Central memory CD8-positive, alpha-beta T cell (primary cell): ENCODE measurements at regions not wholly inside any gene's neighbourhood (a gene's known extent, or its start where the extent isn't known, plus 50 kb on each side); places are given as distances from the start of the nearest gene placed in this dataset.

Experiments
- ATAC-seq: fragments of 150-1000 bp; cut with Tn5 transposase; replicated peaks from 2 replicates; pipeline ENCODE4 v1.10.0; 2022; ENCODE audit warnings: mild to moderate bottlenecking, moderate FRiP score, moderate number of reproducible peaks; ENCODE audit not compliant: poor library complexity, severe bottlenecking; ENCODE audit errors: extremely low read depth
- DNase-seq, 2 donors: peaks; one replicate each; pipeline ENCODE4 v3.0.0; 2021; ENCODE audit warnings: low spot score in 2 of 2
- H3K27ac Mint-ChIP-seq: one replicate; pipeline ENCODE4 v1.8.0; 2022; ENCODE audit warnings: low read depth, mild to moderate bottlenecking, moderate library complexity, mixed read lengths
- H3K27me3 Mint-ChIP-seq: one replicate; pipeline ENCODE4 v1.8.0; 2022; ENCODE audit warnings: mixed read lengths
- H3K36me3 Mint-ChIP-seq: one replicate; pipeline ENCODE4 v1.8.0; 2022; ENCODE audit warnings: mild to moderate bottlenecking, moderate library complexity, mixed read lengths; ENCODE audit not compliant: insufficient read depth
- H3K4me1 Mint-ChIP-seq: one replicate; pipeline ENCODE4 v1.8.0; 2022; ENCODE audit warnings: mixed read lengths
- H3K4me3 Mint-ChIP-seq: one replicate; pipeline ENCODE4 v1.8.0; 2022; ENCODE audit warnings: mild to moderate bottlenecking, moderate library complexity, mixed read lengths
- H3K9me3 Mint-ChIP-seq: one replicate; pipeline ENCODE4 v1.8.0; 2022; ENCODE audit warnings: mixed read lengths

GRCh38 chr2:175577368-175577970 lies 396.0 kb upstream of the ATP5MC3 start:
- Mint-ChIP-seq H3K27ac (no peak overlapping the region), H3K4me1 (peaks cover 6% of the 10 kb centered on the region), H3K9me3 (no peaks in the 10 kb centered on the region), H3K36me3 (no peaks in the 10 kb centered on the region), H3K27me3 (peaks cover 22% of the 10 kb centered on the region), H3K4me3 (no peak overlapping the region)
- no peak for ATAC-seq
- DNase-seq = no peak

GRCh38 chr2:175576875-175577274 lies 395.4 kb upstream of the ATP5MC3 start:
- Mint-ChIP-seq H3K36me3 (no peaks in the 10 kb centered on the region), H3K9me3 (no peaks in the 10 kb centered on the region), H3K27me3 (peaks cover 22% of the 10 kb centered on the region), H3K27ac (no peak overlapping the region), H3K4me1 (peaks cover 6% of the 10 kb centered on the region), H3K4me3 (no peak overlapping the region)
- ATAC-seq = no peak
- no peak for DNase-seq

GRCh38 chr2:175576270-175576669 lies 394.8 kb upstream of the ATP5MC3 start:
- H3K36me3 Mint-ChIP-seq = no peaks in the 10 kb centered on the region
- DNase-seq (no peak), ATAC-seq (no peak)
- peaks cover 27% of the 10 kb centered on the region for H3K27me3 Mint-ChIP-seq
- no peak overlapping the region for H3K4me3 Mint-ChIP-seq
- no peak overlapping the region for H3K27ac Mint-ChIP-seq
- peaks cover 6% of the 10 kb centered on the region for H3K4me1 Mint-ChIP-seq
- no peaks in the 10 kb centered on the region for H3K9me3 Mint-ChIP-seq

- peaks cover 6% of the 10 kb centered on the region for H3K4me1 Mint-ChIP-seq
- no peak overlapping the region for H3K27ac Mint-ChIP-seq
- peaks cover 31% of the 10 kb centered on the region for H3K27me3 Mint-ChIP-seq
- peaks cover 2% of the 10 kb centered on the region for H3K36me3 Mint-ChIP-seq
- no peaks in the 10 kb centered on the region for H3K9me3 Mint-ChIP-seq
- H3K4me3 Mint-ChIP-seq = no peak overlapping the region
- DNase-seq = no peak
- ATAC-seq = peak; percentile 79
These were observed 394.1 kb upstream of the ATP5MC3 start for GRCh38 chr2:175575346-175576258.

- peaks cover 6% of the 10 kb centered on the region for H3K4me1 Mint-ChIP-seq
- H3K9me3 Mint-ChIP-seq = no peaks in the 10 kb centered on the region
- peaks cover 2% of the 10 kb centered on the region for H3K36me3 Mint-ChIP-seq
- no peak for ATAC-seq
- H3K4me3 Mint-ChIP-seq = no peak overlapping the region
- no peak for DNase-seq
- peaks cover 31% of the 10 kb centered on the region for H3K27me3 Mint-ChIP-seq
- H3K27ac Mint-ChIP-seq = no peak overlapping the region
These were observed 392.6 kb upstream of the ATP5MC3 start for GRCh38 chr2:175574069-175574468.

GRCh38 chr2:175571078-175571653 lies 389.7 kb upstream of the ATP5MC3 start:
- no peak overlapping the region for H3K4me3 Mint-ChIP-seq
- no peak overlapping the region for H3K27ac Mint-ChIP-seq
- no peaks in the 10 kb centered on the region for H3K9me3 Mint-ChIP-seq
- H3K36me3 Mint-ChIP-seq = peaks cover 2% of the 10 kb centered on the region
- H3K27me3 Mint-ChIP-seq = peaks cover 18% of the 10 kb centered on the region
- ATAC-seq (no peak), DNase-seq (no peak)
- peaks cover 12% of the 10 kb centered on the region for H3K4me1 Mint-ChIP-seq

GRCh38 chr2:175568109-175568730 lies 386.7 kb upstream of the ATP5MC3 start:
- Mint-ChIP-seq H3K4me1 (peaks cover 6% of the 10 kb centered on the region), H3K27me3 (peaks cover 18% of the 10 kb centered on the region), H3K9me3 (no peaks in the 10 kb centered on the region), H3K36me3 (peaks cover 2% of the 10 kb centered on the region), H3K4me3 (no peak overlapping the region), H3K27ac (no peak overlapping the region)
- DNase-seq = no peak
- ATAC-seq = no peak

GRCh38 chr2:175567435-175568061 lies 386.0 kb upstream of the ATP5MC3 start:
- peaks cover 18% of the 10 kb centered on the region for H3K27me3 Mint-ChIP-seq
- H3K4me1 Mint-ChIP-seq = peaks cover 6% of the 10 kb centered on the region
- DNase-seq (no peak), ATAC-seq (no peak)
- no peaks in the 10 kb centered on the region for H3K9me3 Mint-ChIP-seq
- H3K36me3 Mint-ChIP-seq = peaks cover 2% of the 10 kb centered on the region
- no peak overlapping the region for H3K4me3 Mint-ChIP-seq
- no peak overlapping the region for H3K27ac Mint-ChIP-seq

GRCh38 chr2:175560521-175561169 lies 379.1 kb upstream of the ATP5MC3 start:
- Mint-ChIP-seq H3K4me1 (no peaks in the 10 kb centered on the region), H3K27me3 (peaks cover 40% of the 10 kb centered on the region), H3K36me3 (no peaks in the 10 kb centered on the region), H3K27ac (no peak overlapping the region), H3K9me3 (no peaks in the 10 kb centered on the region), H3K4me3 (no peak overlapping the region)
- DNase-seq (no peak), ATAC-seq (no peak)

- no peak for DNase-seq
- H3K36me3 Mint-ChIP-seq = no peaks in the 10 kb centered on the region
- H3K27ac Mint-ChIP-seq = no peak overlapping the region
- H3K4me1 Mint-ChIP-seq = no peaks in the 10 kb centered on the region
- H3K27me3 Mint-ChIP-seq = peaks cover 41% of the 10 kb centered on the region
- no peak for ATAC-seq
- H3K9me3 Mint-ChIP-seq = no peaks in the 10 kb centered on the region
- no peak overlapping the region for H3K4me3 Mint-ChIP-seq
These were observed 378.1 kb upstream of the ATP5MC3 start for GRCh38 chr2:175559613-175560012.

GRCh38 chr2:175557810-175558377 lies 376.4 kb upstream of the ATP5MC3 start:
- Mint-ChIP-seq H3K4me3 (no peak overlapping the region), H3K27me3 (peaks cover 41% of the 10 kb centered on the region), H3K9me3 (no peaks in the 10 kb centered on the region), H3K27ac (no peak overlapping the region), H3K36me3 (no peaks in the 10 kb centered on the region), H3K4me1 (no peaks in the 10 kb centered on the region)
- DNase-seq (no peak), ATAC-seq (no peak)

GRCh38 chr2:175553910-175554309 lies 372.4 kb upstream of the ATP5MC3 start:
- Mint-ChIP-seq H3K9me3 (peaks cover 3% of the 10 kb centered on the region), H3K27me3 (peaks cover 42% of the 10 kb centered on the region), H3K4me3 (no peak overlapping the region), H3K27ac (no peak overlapping the region), H3K36me3 (no peaks in the 10 kb centered on the region), H3K4me1 (no peaks in the 10 kb centered on the region)
- no peak for ATAC-seq
- DNase-seq = no peak
